ENCODE measurements at regions not wholly inside any gene's neighbourhood (a gene's known extent, or its start where the extent isn't known, plus 50 kb on each side); places are given as distances from the start of the nearest gene placed in this dataset.

- no peak for TF ChIP-seq CTCF (IDR thresholded peaks at IDR 0.05 in 4 of 5, conservative IDR thresholded peaks at IDR 0.05 in 1 of 5)
- no peak for TF ChIP-seq POLR2A (IDR thresholded peaks at IDR 0.05)
Observed at GRCh38 chr7:94843553-94843952, 63.8 kb upstream of the PPP1R9A start.

Data from gastrocnemius medialis (tissue), 4 donors.